HTR-8/SVneo (cell line): ENCODE measurements at regions not wholly inside any gene's neighbourhood (a gene's known extent, or its start where the extent isn't known, plus 50 kb on each side); places are given as distances from the start of the nearest gene placed in this dataset.
"Not testable (repeated sequence)": the region's sequence is repeated elsewhere in the genome, so short reads cannot be mapped to it uniquely, and the experiment has no call there.

ENCODE experiments used
- DNase-seq: peaks from one replicate; pipeline ENCODE4 v3.0.0; 2011; ENCODE audit warnings: low spot score, mixed read lengths; ENCODE audit not compliant: insufficient read length
- FAIRE-seq: peaks from 2 replicates; lab custom pipeline; 2011; peaks lifted over from hg19 to GRCh38; lab: Jason Lieb, UNC

GRCh38 chr1:4062041-4062440 lies 162.0 kb upstream of the C1orf174 start:
- FAIRE-seq (no peak), DNase-seq (no peak)

- FAIRE-seq (no peak), DNase-seq (no peak)
Observed at GRCh38 chr1:4062560-4062959, 162.5 kb upstream of the C1orf174 start.

GRCh38 chr1:4062992-4063391 lies 162.9 kb upstream of the C1orf174 start:
- FAIRE-seq (no peak), DNase-seq (no peak)

DNA sequence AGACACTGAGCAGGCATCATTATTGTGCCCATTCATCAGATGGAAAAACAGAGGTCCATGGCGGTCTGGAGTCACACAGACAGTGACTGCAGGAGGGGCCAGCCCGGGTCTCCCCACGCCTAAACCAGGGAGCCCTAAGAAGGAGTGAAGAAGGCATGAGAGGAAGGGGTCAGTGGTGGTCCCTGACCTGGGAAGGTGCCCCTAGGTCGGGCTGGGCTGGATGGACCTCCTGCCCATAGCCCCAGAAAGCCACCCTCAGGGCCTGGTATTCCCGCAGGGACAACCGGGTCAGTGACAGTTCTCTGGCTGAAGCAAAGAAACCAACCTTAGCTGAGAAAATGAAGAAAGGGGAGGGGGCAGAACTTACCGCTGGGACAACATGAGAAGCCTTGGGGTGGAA lies 163.4 kb upstream of the C1orf174 start:
- FAIRE-seq = no peak
- no peak for DNase-seq

GRCh38 chr1:4064150-4064889 lies 164.2 kb upstream of the C1orf174 start:
- DNase-seq (no peak), FAIRE-seq (peak; percentile 58)

- FAIRE-seq = no peak
- no peak for DNase-seq
Observed at GRCh38 chr1:4066860-4067599, 167.0 kb upstream of the C1orf174 start.

DNA sequence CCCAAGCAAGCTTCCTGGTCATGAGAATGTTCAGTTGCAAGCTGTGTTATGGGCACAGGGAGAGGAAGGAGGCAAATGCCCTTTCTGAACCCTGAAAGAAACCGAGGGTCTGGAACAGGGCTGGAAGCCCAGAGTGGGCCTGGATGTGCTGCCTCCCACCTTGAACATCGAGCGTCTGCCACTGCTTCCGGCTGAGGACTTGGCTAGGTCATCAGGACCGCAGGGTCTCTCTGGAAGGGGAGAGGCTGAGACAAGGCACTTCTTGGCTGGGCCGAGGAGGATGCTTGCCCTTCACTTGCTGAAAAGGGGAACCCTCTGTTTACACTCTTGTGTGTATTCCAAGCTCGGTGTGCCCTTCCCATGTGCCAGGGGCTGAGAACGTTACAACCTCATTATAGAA lies 168.0 kb upstream of the C1orf174 start:
- no peak for DNase-seq
- no peak for FAIRE-seq

GRCh38 chr1:4071653-4072052 lies 171.6 kb upstream of the C1orf174 start:
- no peak for FAIRE-seq
- DNase-seq = no peak

DNA sequence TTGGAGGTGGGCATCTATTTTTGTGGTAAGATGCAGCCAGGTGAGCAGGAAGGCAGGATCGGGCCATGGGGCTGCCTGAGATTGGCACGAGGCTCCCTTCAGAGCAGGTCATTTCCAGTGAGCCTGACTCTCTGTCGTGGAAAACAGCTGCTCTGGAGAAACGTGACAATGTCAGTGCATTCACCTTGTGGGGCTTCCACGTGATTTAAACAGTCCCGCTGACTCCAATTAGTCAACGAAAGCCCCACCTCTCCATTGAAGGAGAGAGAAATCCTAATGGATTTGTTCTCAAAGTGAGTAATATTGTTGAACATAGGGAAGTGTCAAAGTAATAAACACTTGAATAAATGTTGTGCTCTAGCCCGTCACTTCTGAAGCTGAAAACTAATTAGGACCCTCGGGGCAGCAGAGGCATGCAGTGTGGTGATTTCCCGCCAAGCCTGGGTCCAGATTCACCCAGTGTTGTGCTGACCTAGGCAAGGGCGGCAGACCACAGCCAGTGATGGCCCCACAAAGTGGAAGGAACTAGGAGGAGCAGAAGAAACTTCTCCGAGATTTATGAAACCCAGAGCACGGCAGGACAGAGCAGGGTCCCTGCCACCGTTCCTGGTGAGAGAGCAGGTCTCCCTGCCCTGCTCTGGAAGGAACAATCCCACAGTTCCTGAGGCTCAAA lies 172.5 kb upstream of the C1orf174 start:
- no peak for FAIRE-seq
- DNase-seq = no peak

GRCh38 chr1:4075436-4076225 lies 175.6 kb upstream of the C1orf174 start:
- FAIRE-seq = no peak
- no peak for DNase-seq

DNA sequence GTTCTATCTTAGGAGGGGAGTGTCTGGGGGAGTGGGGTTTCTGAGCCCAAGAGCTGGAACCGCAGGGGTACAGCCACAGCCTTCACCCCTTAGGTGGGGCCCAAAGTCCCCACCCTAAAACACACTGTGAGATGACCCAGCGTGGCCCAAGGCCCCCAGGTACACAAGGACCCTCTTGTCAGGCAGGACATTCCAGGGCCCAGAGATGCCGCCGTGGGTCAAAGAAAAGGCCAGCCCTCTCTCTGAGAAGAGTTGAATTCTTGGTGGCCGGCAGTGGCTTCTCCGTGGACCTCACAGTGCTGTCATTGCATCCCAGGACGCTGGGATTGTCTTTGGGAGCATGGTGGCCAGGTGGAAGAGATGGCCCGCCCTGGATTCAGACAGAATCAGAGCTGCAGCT lies 176.3 kb upstream of the C1orf174 start:
- DNase-seq (no peak), FAIRE-seq (no peak)

GRCh38 chr1:4078091-4078962 lies 178.3 kb upstream of the C1orf174 start:
- not testable (repeated sequence) for DNase-seq, FAIRE-seq

- no peak for FAIRE-seq
- no peak for DNase-seq
Observed at GRCh38 chr1:4079815-4080214, 179.7 kb upstream of the C1orf174 start.

DNA sequence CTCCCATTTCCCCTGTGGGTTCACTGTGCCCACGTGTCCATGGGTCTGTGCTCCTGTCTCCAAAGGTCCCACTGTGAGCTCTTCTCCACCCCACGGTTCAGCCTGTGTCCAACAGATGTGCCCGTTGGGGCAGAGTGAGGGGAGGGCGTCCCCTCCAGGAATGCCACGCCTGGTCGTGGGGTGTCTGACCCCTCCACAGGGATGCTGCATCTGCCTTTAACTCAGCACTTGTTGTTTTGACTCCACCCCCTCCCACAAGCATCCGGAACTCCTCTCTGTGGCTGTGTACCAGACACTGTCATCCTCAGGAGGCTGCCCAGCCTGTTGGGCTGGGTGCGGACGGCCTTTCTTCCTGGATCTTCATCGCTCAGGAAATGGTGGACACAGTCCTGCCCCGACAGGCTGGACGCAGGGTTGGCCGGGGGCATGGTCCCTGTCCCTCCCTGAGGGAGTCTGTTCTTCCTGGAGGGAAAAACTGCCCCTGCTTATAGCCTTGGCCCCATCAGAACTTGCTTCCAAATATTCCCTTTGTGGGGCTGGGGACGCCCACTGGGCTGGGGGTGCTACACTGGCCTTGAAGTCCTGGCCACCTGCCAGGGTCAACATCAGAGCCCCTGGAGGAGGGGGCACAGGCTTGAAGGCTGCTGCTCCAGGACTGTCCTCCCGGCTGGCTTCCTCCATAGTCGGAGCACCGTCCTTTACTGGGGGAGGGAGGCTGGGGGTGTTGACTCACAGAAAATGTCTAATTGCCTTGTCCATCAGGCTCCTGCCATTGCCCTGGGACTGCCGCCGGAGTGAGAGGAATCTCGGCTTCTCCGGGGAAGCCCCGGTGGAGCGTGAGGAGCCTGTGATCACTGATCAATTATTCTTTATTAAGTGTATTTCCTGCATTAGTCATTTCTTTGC lies 182.0 kb upstream of the C1orf174 start:
- no peak for DNase-seq
- FAIRE-seq = no peak

GRCh38 chr1:4083231-4084047 lies 183.4 kb upstream of the C1orf174 start:
- FAIRE-seq = no peak
- no peak for DNase-seq

GRCh38 chr1:4084048-4084431 lies 184.0 kb upstream of the C1orf174 start:
- no peak for FAIRE-seq
- DNase-seq = no peak

DNA sequence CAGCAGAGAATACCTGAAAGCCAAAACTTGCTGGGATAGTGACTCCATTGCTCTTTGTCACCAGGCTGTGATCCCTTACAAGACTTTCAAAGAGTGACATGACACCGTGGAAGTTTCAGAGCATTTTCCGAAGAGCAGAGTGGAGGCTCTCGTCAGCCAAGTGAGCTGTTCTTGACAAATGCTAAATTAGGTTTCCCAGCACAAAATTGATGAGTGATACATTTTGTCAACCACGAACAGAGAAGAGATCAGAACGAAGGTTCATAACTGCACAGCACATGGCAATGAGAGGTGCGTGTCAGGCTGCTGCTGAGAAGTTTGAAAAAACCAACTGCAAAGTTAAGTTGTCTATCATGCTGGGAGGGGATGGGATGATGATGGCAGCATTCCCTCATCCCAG lies 184.4 kb upstream of the C1orf174 start:
- DNase-seq = no peak
- FAIRE-seq = no peak

DNA sequence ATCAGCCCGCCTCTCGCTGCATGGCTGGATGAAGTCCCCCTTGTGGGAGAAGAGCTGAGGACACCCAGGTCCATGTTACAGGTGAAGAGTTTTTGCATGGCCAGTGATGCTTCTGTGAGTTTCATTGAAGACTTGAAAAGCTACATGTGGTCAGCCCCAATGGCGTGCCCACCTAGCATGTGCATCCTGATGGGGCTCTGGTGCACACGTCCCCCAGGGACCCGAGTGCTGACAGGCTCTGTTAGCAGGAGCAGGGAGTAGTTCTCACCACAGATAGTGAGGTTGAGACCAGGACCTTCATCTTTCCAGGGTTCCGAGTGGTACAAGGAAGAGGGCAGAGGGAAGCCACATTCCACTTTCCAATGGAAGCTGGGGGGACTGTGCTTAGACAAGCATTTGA lies 184.8 kb upstream of the C1orf174 start:
- no peak for DNase-seq
- FAIRE-seq = no peak
